H1 (cell line): ENCODE measurements at regions not wholly inside any gene's neighbourhood (a gene's known extent, or its start where the extent isn't known, plus 50 kb on each side); places are given as distances from the start of the nearest gene placed in this dataset.

ENCODE experiments used
- EP300 ChIP-seq, 2 experiments: IDR thresholded peaks; 1 replicate in 1 of 2; 2 replicates in 1 of 2; pipeline ENCODE4 v1.6.1; 2011 to 2012; ENCODE audit warnings: low read depth in 2 of 2, low read length in 2 of 2, mild to moderate bottlenecking in 2 of 2, borderline replicate concordance in 1 of 2, inconsistent platforms in 1 of 2, moderate library complexity in 1 of 2
- NANOG ChIP-seq: IDR thresholded peaks from 2 replicates; pipeline ENCODE4 v1.6.1; 2011; ENCODE audit warnings: low read length, low read depth, mild to moderate bottlenecking, inconsistent platforms; ENCODE audit not compliant: insufficient read depth, poor library complexity, severe bottlenecking

GRCh38 chr6:10033223-10033829 is 381.5 kb downstream of the TFAP2A start (continued):
- TF ChIP-seq NANOG (no peak), EP300 (IDR thresholded peaks at IDR 0.05; ENCODE audit: borderline replicate concordance in 1 of 2, low read depth in 2 of 2, low read length in 2 of 2) (no peak)
